Esophagus muscularis mucosa (tissue), 4 donors: ENCODE measurements at regions not wholly inside any gene's neighbourhood (a gene's known extent, or its start where the extent isn't known, plus 50 kb on each side); places are given as distances from the start of the nearest gene placed in this dataset.

Source experiments
- DNase-seq: peaks from one replicate; pipeline ENCODE4 v3.0.0-alpha.2; 2017; ENCODE audit errors: extremely low spot score
- H3K27ac ChIP-seq, 4 donors: fragments of 200-600 bp; sonication (generic); replicated peaks in 1 of 4; 1 replicate in 3 of 4; 2 replicates in 1 of 4; pipeline ENCODE4 v1.5.1; 2016 to 2019; ENCODE audit warnings: mild to moderate bottlenecking in 1 of 4
- H3K27me3 ChIP-seq, 4 donors: fragments of 200-600 bp; sonication (generic); one replicate each; pipeline versions ENCODE4 v1.5.1 to v1.6.0; 2016 to 2019
- H3K36me3 ChIP-seq, 4 donors: fragments of 200-600 bp; sonication (generic); one replicate each; pipeline ENCODE4 v1.5.1; 2016 to 2019
- H3K4me1 ChIP-seq, 4 donors: fragments of 200-600 bp; sonication (generic); one replicate each; pipeline ENCODE4 v1.5.1; 2016 to 2019
- H3K4me3 ChIP-seq, 4 donors: fragments of 200-600 bp; sonication (generic); 1 replicate in 2 of 4; 2 replicates in 2 of 4; pipeline ENCODE4 v1.5.1; 2016 to 2019; ENCODE audit warnings: mild to moderate bottlenecking in 4 of 4, moderate library complexity in 1 of 4
- H3K9me3 ChIP-seq, 4 donors: fragments of 200-600 bp; sonication (generic); 1 replicate in 3 of 4; 2 replicates in 1 of 4; pipeline ENCODE4 v1.5.1; 2016 to 2019
- CTCF ChIP-seq, 3 experiments: fragments of 200-600 bp in 2 of 3; fragments of 450-650 bp in 1 of 3; sonication (generic) in 2 of 3; IDR thresholded peaks; one replicate each; pipeline ENCODE4 v1.5.1; 2017 to 2019; ENCODE audit warnings: antibody characterized with exemption in 3 of 3, mild to moderate bottlenecking in 2 of 3, moderate library complexity in 1 of 3
- EP300 ChIP-seq: sonication (generic); formaldehyde crosslinking; IDR thresholded peaks from one replicate; pipeline ENCODE4 v1.6.1; 2017; ENCODE audit warnings: antibody characterized with exemption
- POLR2A ChIP-seq: fragments of 450-650 bp; IDR thresholded peaks from one replicate; pipeline ENCODE4 v1.6.1; 2017; ENCODE audit warnings: antibody characterized with exemption, moderate library complexity, mild to moderate bottlenecking, low read depth
- POLR2AphosphoS5 ChIP-seq, 2 donors: sonication (generic); formaldehyde crosslinking; IDR thresholded peaks; one replicate each; pipeline ENCODE4 v1.6.1; 2017; ENCODE audit warnings: antibody characterized with exemption in 2 of 2
- WGBS: methylation state at CpG from one replicate; pipeline ENCODE4 v1.1.5; 2018; 5-methylcytosine and 5-hydroxymethylcytosine counted together
- intact Hi-C: fragments of 100-400 bp; cut with DNase I; formaldehyde crosslinking; loops from one replicate; pipeline ENCODE4 v1.15.1; 2023

GRCh38 chr2:128746356-128746755, 427.7 kb upstream of the HS6ST1 start:
- H3K27ac ChIP-seq = no peak overlapping the region
- intact Hi-C loops = no loop called here

GRCh38 chr2:128748336-128748735, 429.7 kb upstream of the HS6ST1 start:
- Histone ChIP-seq H3K27me3 (no peaks in the 10 kb centered on the region), H3K27ac (no peak overlapping the region), H3K4me3 (no peak overlapping the region), H3K9me3 (no peaks in the 10 kb centered on the region), H3K36me3 (no peaks in the 10 kb centered on the region), H3K4me1 (peaks cover 0 to 2% (median 0%) of the 10 kb centered on the region in 4 donors)
- WGBS = 93% methylated on average over 10 of the region's 10 CpGs
- intact Hi-C loops = no loop called here
- no peak for DNase-seq
- no peak for TF ChIP-seq CTCF (IDR thresholded peaks at IDR 0.05)
- no peak for TF ChIP-seq POLR2AphosphoS5 (IDR thresholded peaks at IDR 0.05)
- TF ChIP-seq EP300 = no peak
- no peak for TF ChIP-seq POLR2A

More at GRCh38 chr2:128746356-128746755, 427.7 kb upstream of the HS6ST1 start:
- no peaks in the 10 kb centered on the region for H3K36me3 ChIP-seq
- TF ChIP-seq POLR2AphosphoS5 (IDR thresholded peaks at IDR 0.05) (no peak), POLR2A (no peak), EP300 (no peak), CTCF (IDR thresholded peaks at IDR 0.05) (no peak)
- no peaks in the 10 kb centered on the region for H3K9me3 ChIP-seq
- no peak for DNase-seq
- no peaks in the 10 kb centered on the region for H3K4me1 ChIP-seq
- WGBS = 53% methylated on average over 5 of the region's 5 CpGs
- H3K4me3 ChIP-seq = no peak overlapping the region
- H3K27me3 ChIP-seq = no peaks in the 10 kb centered on the region

- intact Hi-C loops = no loop called here
- H3K4me3 ChIP-seq = no peak overlapping the region
- H3K9me3 ChIP-seq = no peaks in the 10 kb centered on the region
- peaks cover 0 to 7% (median 1%) of the 10 kb centered on the region in 4 donors for H3K4me1 ChIP-seq
- H3K27me3 ChIP-seq = no peaks in the 10 kb centered on the region
- WGBS = 89% methylated on average over 9 of the region's 9 CpGs
- no peak overlapping the region for H3K27ac ChIP-seq
- TF ChIP-seq EP300 (no peak), CTCF (IDR thresholded peaks at IDR 0.05) (no peak), POLR2AphosphoS5 (IDR thresholded peaks at IDR 0.05) (no peak), POLR2A (no peak)
- DNase-seq = peak; percentile 70
- H3K36me3 ChIP-seq = no peaks in the 10 kb centered on the region
Observed at GRCh38 chr2:128748835-128749605, 430.4 kb upstream of the HS6ST1 start.

- Histone ChIP-seq H3K4me1 (peaks cover 0 to 14% (median 3%) of the 10 kb centered on the region in 4 donors), H3K36me3 (no peaks in the 10 kb centered on the region), H3K4me3 (no peak overlapping the region), H3K27me3 (no peaks in the 10 kb centered on the region), H3K9me3 (no peaks in the 10 kb centered on the region), H3K27ac (no peak overlapping the region)
- 90% methylated on average over 12 of the region's 12 CpGs for WGBS
- DNase-seq = peak; percentile 81
- TF ChIP-seq EP300 (no peak), POLR2A (no peak), POLR2AphosphoS5 (IDR thresholded peaks at IDR 0.05) (no peak), CTCF (IDR thresholded peaks at IDR 0.05) (no peak)
- intact Hi-C loops = no loop called here
Observed at GRCh38 chr2:128750328-128751165, 431.9 kb upstream of the HS6ST1 start.
